Right atrium auricular region (tissue), 2 donors: ENCODE measurements at regions not wholly inside any gene's neighbourhood (a gene's known extent, or its start where the extent isn't known, plus 50 kb on each side); places are given as distances from the start of the nearest gene placed in this dataset.

Experiments
- DNase-seq: peaks from one replicate; pipeline ENCODE4 v3.0.0-alpha.2; 2019; ENCODE audit warnings: low spot score
- H3K27ac ChIP-seq, 2 donors: fragments of 200-600 bp; sonication (generic); 1 replicate in 1 of 2; 2 replicates in 1 of 2; pipeline ENCODE4 v1.5.1; 2016 to 2019
- H3K27me3 ChIP-seq, 2 donors: fragments of 200-600 bp; sonication (generic); one replicate each; pipeline versions ENCODE4 v1.5.1 to v1.6.0; 2017 to 2019
- H3K36me3 ChIP-seq: fragments of 200-600 bp; sonication (generic); one replicate; pipeline ENCODE4 v1.5.1; 2016
- H3K4me1 ChIP-seq, 2 donors: fragments of 200-600 bp; sonication (generic); one replicate each; pipeline versions ENCODE4 v1.5.1 to v1.6.0; 2017 to 2019
- H3K4me3 ChIP-seq, 2 donors: fragments of 200-600 bp; sonication (generic); 1 replicate in 1 of 2; 2 replicates in 1 of 2; pipeline ENCODE4 v1.5.1; 2017 to 2019; ENCODE audit warnings: mild to moderate bottlenecking in 1 of 2, moderate library complexity in 1 of 2
- H3K9me3 ChIP-seq, 2 donors: fragments of 200-600 bp; sonication (generic); one replicate each; pipeline ENCODE4 v1.5.1; 2019
- CTCF ChIP-seq, 2 donors: fragments of 200-600 bp; sonication (generic); IDR thresholded peaks; one replicate each; pipeline ENCODE4 v1.5.1; 2019; ENCODE audit warnings: antibody characterized with exemption in 2 of 2

- Histone ChIP-seq H3K27ac (no peak overlapping the region), H3K9me3 (no peaks in the 10 kb centered on the region), H3K4me1 (no peaks in the 10 kb centered on the region), H3K27me3 (no peaks in the 10 kb centered on the region), H3K4me3 (no peak overlapping the region), H3K36me3 (no peaks in the 10 kb centered on the region)
- TF ChIP-seq CTCF (IDR thresholded peaks at IDR 0.05): no peak
- no peak for DNase-seq
These were observed 149.6 kb upstream of the CWC22 start for GRCh38 chr2:180156651-180157050.

- DNase-seq: no peak
- Histone ChIP-seq H3K27me3 (no peaks in the 10 kb centered on the region), H3K27ac (no peak overlapping the region), H3K9me3 (no peaks in the 10 kb centered on the region), H3K4me1 (no peaks in the 10 kb centered on the region), H3K36me3 (no peaks in the 10 kb centered on the region), H3K4me3 (no peak overlapping the region)
- no peak for TF ChIP-seq CTCF (IDR thresholded peaks at IDR 0.05)
These were observed 143.5 kb upstream of the CWC22 start for GRCh38 chr2:180150606-180151005.

GRCh38 chr2:180146541-180146940 is 139.4 kb upstream of the CWC22 start:
- no peak overlapping the region for H3K4me3 ChIP-seq
- no peaks in the 10 kb centered on the region for H3K9me3 ChIP-seq
- H3K4me1 ChIP-seq: no peaks in the 10 kb centered on the region
- H3K27me3 ChIP-seq: no peaks in the 10 kb centered on the region
- no peak overlapping the region for H3K27ac ChIP-seq
- DNase-seq: no peak
- H3K36me3 ChIP-seq: no peaks in the 10 kb centered on the region
- TF ChIP-seq CTCF (IDR thresholded peaks at IDR 0.05): no peak

- H3K4me3 ChIP-seq: no peak overlapping the region
- H3K27ac ChIP-seq: no peak overlapping the region
- H3K36me3 ChIP-seq: no peaks in the 10 kb centered on the region
- no peaks in the 10 kb centered on the region for H3K9me3 ChIP-seq
- no peak for DNase-seq
- no peaks in the 10 kb centered on the region for H3K27me3 ChIP-seq
- no peak for TF ChIP-seq CTCF (IDR thresholded peaks at IDR 0.05)
- H3K4me1 ChIP-seq: no peaks in the 10 kb centered on the region
These were observed 139.0 kb upstream of the CWC22 start for GRCh38 chr2:180146114-180146513.

- Histone ChIP-seq H3K27ac (no peak overlapping the region), H3K9me3 (no peaks in the 10 kb centered on the region), H3K4me3 (no peak overlapping the region), H3K36me3 (no peaks in the 10 kb centered on the region), H3K4me1 (no peaks in the 10 kb centered on the region), H3K27me3 (no peaks in the 10 kb centered on the region)
- DNase-seq: no peak
- no peak for TF ChIP-seq CTCF (IDR thresholded peaks at IDR 0.05)
These were observed 138.1 kb upstream of the CWC22 start for GRCh38 chr2:180145163-180145562.

GRCh38 chr2:180144338-180144813 is 137.3 kb upstream of the CWC22 start:
- H3K36me3 ChIP-seq: no peaks in the 10 kb centered on the region
- H3K27ac ChIP-seq: no peak overlapping the region
- no peak for TF ChIP-seq CTCF (IDR thresholded peaks at IDR 0.05)
- H3K4me1 ChIP-seq: no peaks in the 10 kb centered on the region
- H3K27me3 ChIP-seq: no peaks in the 10 kb centered on the region
- H3K4me3 ChIP-seq: no peak overlapping the region
- H3K9me3 ChIP-seq: no peaks in the 10 kb centered on the region
- no peak for DNase-seq
